Endodermal cell (in vitro differentiated cells): ENCODE measurements at regions not wholly inside any gene's neighbourhood (a gene's known extent, or its start where the extent isn't known, plus 50 kb on each side); places are given as distances from the start of the nearest gene placed in this dataset.
A peak's percentile ranks its signal among the peaks of the same experiment; 100 is the strongest.

Experiments
- DNase-seq: peaks from one replicate; pipeline ENCODE4 v3.0.0-alpha.2; 2017
- H3K27ac ChIP-seq: 2 replicates; pipeline ENCODE4 v1.5.1; 2013; ENCODE audit warnings: mild to moderate bottlenecking, low read depth, low read length, moderate library complexity
- H3K27me3 ChIP-seq: 2 replicates; pipeline ENCODE4 v1.6.1; 2013; ENCODE audit warnings: mild to moderate bottlenecking, low read length, moderate library complexity; ENCODE audit not compliant: insufficient read depth, control insufficient read depth, poor library complexity, severe bottlenecking
- H3K36me3 ChIP-seq: 2 replicates; pipeline ENCODE4 v1.7.0; 2013; ENCODE audit warnings: mild to moderate bottlenecking, low read length, moderate library complexity; ENCODE audit not compliant: control insufficient read depth, insufficient read depth
- H3K4me1 ChIP-seq: one replicate; pipeline ENCODE4 v1.7.0; 2013; ENCODE audit warnings: low read length; ENCODE audit not compliant: control insufficient read depth, insufficient read depth
- H3K4me3 ChIP-seq: 2 replicates; pipeline ENCODE4 v1.5.1; 2013; ENCODE audit warnings: mild to moderate bottlenecking, low read length, moderate library complexity
- H3K9ac ChIP-seq: 2 replicates; pipeline ENCODE4 v1.6.1; 2013; ENCODE audit warnings: mild to moderate bottlenecking, low read length, moderate library complexity; ENCODE audit not compliant: poor library complexity, severe bottlenecking; ENCODE audit errors: extremely low read depth
- H3K9me3 ChIP-seq: 2 replicates; pipeline ENCODE4 v1.6.1; 2013; ENCODE audit warnings: mild to moderate bottlenecking, low read length, moderate library complexity; ENCODE audit not compliant: control insufficient read depth
- H3K27ac Mint-ChIP-seq: 2 replicates; pipeline ENCODE4 v1.8.0; 2020; ENCODE audit warnings: mixed read lengths
- H3K27me3 Mint-ChIP-seq: 2 replicates; pipeline ENCODE4 v1.8.0; 2021; ENCODE audit warnings: mild to moderate bottlenecking, mixed read lengths; ENCODE audit not compliant: insufficient read depth
- H3K36me3 Mint-ChIP-seq: 2 replicates; pipeline ENCODE4 v1.8.0; 2020; ENCODE audit warnings: low read depth, mixed read lengths
- H3K4me1 Mint-ChIP-seq: 2 replicates; pipeline ENCODE4 v1.8.0; 2020; ENCODE audit warnings: mixed read lengths
- H3K4me3 Mint-ChIP-seq: 2 replicates; pipeline ENCODE4 v1.8.0; 2020; ENCODE audit warnings: mild to moderate bottlenecking, moderate library complexity, mixed read lengths
- H3K9me3 Mint-ChIP-seq: 2 replicates; pipeline ENCODE4 v1.8.0; 2020; ENCODE audit warnings: mild to moderate bottlenecking, mixed read lengths
- CTCF ChIP-seq: fragments of 200-600 bp; sonication (generic); conservative IDR thresholded peaks from 2 replicates; pipeline ENCODE4 v1.5.0; 2021; ENCODE audit warnings: antibody characterized with exemption, mild to moderate bottlenecking
- WGBS, 2 experiments: methylation state at CpG; one replicate each; pipeline versions ENCODE4 v1.1.5 to v1.1.7; 2013; ENCODE audit warnings: missing lambda C conversion rate in 2 of 2, mixed read lengths in 1 of 2; ENCODE audit not compliant: insufficient coverage in 1 of 2, insufficient read length in 1 of 2; 5-methylcytosine and 5-hydroxymethylcytosine counted together

GRCh38 chr13:62119739-62120700 is 704.4 kb upstream of the PCDH20 start:
- TF ChIP-seq CTCF, result peak; percentile 75
- DNase-seq, result no peak
- Histone ChIP-seq H3K36me3 (no peaks in the 10 kb centered on the region), H3K27ac (no peak overlapping the region), H3K9me3 (no peaks in the 10 kb centered on the region), H3K4me1 (no peaks in the 10 kb centered on the region), H3K4me3 (no peak overlapping the region), H3K9ac (no peak overlapping the region), H3K27me3 (no peaks in the 10 kb centered on the region)
- 66 to 73% methylated on average over 3 to 5 of the region's 5 CpGs for WGBS, 2 experiments
- H3K4me1 Mint-ChIP-seq, result peaks cover 5% of the 10 kb centered on the region
- H3K27me3 Mint-ChIP-seq, result no peaks in the 10 kb centered on the region
- no peak overlapping the region for H3K27ac Mint-ChIP-seq
- peaks cover 3% of the 10 kb centered on the region for H3K9me3 Mint-ChIP-seq
- peaks cover 4% of the 10 kb centered on the region for H3K36me3 Mint-ChIP-seq
- no peak overlapping the region for H3K4me3 Mint-ChIP-seq

GRCh38 chr13:62115831-62116230 is 700.2 kb upstream of the PCDH20 start:
- no peak overlapping the region for H3K4me3 ChIP-seq
- 85 to 100% methylated on average over 1 to 4 of the region's 4 CpGs for WGBS, 2 experiments
- no peaks in the 10 kb centered on the region for H3K9me3 ChIP-seq
- no peak overlapping the region for H3K27ac ChIP-seq
- Mint-ChIP-seq H3K27ac (no peak overlapping the region), H3K4me3 (no peak overlapping the region), H3K9me3 (no peaks in the 10 kb centered on the region), H3K27me3 (no peaks in the 10 kb centered on the region), H3K4me1 (peaks cover 9% of the 10 kb centered on the region), H3K36me3 (no peaks in the 10 kb centered on the region)
- no peak overlapping the region for H3K9ac ChIP-seq
- no peak for TF ChIP-seq CTCF
- H3K4me1 ChIP-seq, result no peaks in the 10 kb centered on the region
- DNase-seq, result no peak
- no peaks in the 10 kb centered on the region for H3K36me3 ChIP-seq
- no peaks in the 10 kb centered on the region for H3K27me3 ChIP-seq

- H3K27ac Mint-ChIP-seq, result no peak overlapping the region
- H3K4me1 ChIP-seq, result no peaks in the 10 kb centered on the region
- H3K27me3 Mint-ChIP-seq, result no peaks in the 10 kb centered on the region
- peaks cover 4% of the 10 kb centered on the region for H3K4me1 Mint-ChIP-seq
- no peaks in the 10 kb centered on the region for H3K36me3 Mint-ChIP-seq
- H3K9ac ChIP-seq, result no peak overlapping the region
- H3K9me3 ChIP-seq, result no peaks in the 10 kb centered on the region
- H3K36me3 ChIP-seq, result no peaks in the 10 kb centered on the region
- no peak for TF ChIP-seq CTCF
- H3K27me3 ChIP-seq, result no peaks in the 10 kb centered on the region
- H3K4me3 ChIP-seq, result no peak overlapping the region
- no peak overlapping the region for H3K4me3 Mint-ChIP-seq
- H3K27ac ChIP-seq, result no peak overlapping the region
- WGBS, 2 experiments, result 84 to 90% methylated on average over 1 of the region's 3 CpGs
- no peak for DNase-seq
- H3K9me3 Mint-ChIP-seq, result no peaks in the 10 kb centered on the region
Measured at GRCh38 chr13:62113179-62113578, 697.5 kb upstream of the PCDH20 start.
